ENCODE measurements at regions not wholly inside any gene's neighbourhood (a gene's known extent, or its start where the extent isn't known, plus 50 kb on each side); places are given as distances from the start of the nearest gene placed in this dataset.
"Not testable (repeated sequence)": the region's sequence is repeated elsewhere in the genome, so short reads cannot be mapped to it uniquely, and the experiment has no call there.

GRCh38 chr3:75294124-75294523 lies 370.0 kb upstream of the FRG2C start:
- Mint-ChIP-seq H3K4me1 (peaks cover 5% of the 10 kb centered on the region), H3K4me3 (no peak overlapping the region), H3K27ac (no peak overlapping the region), H3K27me3 (ENCODE audit: low read depth) (no peaks in the 10 kb centered on the region), H3K9me3 (no peaks in the 10 kb centered on the region), H3K36me3 (ENCODE audit: low read depth) (no peaks in the 10 kb centered on the region)
- TF ChIP-seq CTCF (IDR thresholded peaks at IDR 0.05; ENCODE audit: unreplicated experiment in 3 of 3), result peak; percentile 54 to 71 (median 63)

GRCh38 chr3:75295013-75295412 lies 369.1 kb upstream of the FRG2C start:
- Mint-ChIP-seq H3K27me3 (ENCODE audit: low read depth) (no peaks in the 10 kb centered on the region), H3K27ac (no peak overlapping the region), H3K4me1 (peaks cover 5% of the 10 kb centered on the region), H3K9me3 (no peaks in the 10 kb centered on the region), H3K4me3 (no peak overlapping the region), H3K36me3 (ENCODE audit: low read depth) (no peaks in the 10 kb centered on the region)
- no peak for TF ChIP-seq CTCF (IDR thresholded peaks at IDR 0.05; ENCODE audit: unreplicated experiment in 3 of 3)

DNA sequence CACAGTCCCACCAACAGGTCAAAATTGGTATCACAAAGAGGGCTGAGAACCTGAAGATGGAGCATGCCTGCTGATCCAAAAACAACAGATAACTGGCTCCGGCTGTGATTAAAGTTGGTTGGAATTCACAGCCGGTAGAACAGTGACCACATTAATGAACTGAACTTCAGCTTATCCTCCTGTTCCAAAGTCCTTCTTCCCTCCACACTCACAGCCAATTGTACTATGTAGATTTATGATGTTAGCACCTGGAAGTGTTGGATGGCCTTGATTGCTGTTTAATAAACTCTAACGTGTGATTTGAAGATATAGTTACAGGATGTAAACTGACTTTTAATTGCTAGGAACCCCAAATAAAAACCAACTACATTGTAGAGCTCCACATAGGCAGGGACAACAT lies 367.3 kb upstream of the FRG2C start:
- no peaks in the 10 kb centered on the region for H3K36me3 Mint-ChIP-seq (ENCODE audit: low read depth)
- TF ChIP-seq CTCF (IDR thresholded peaks at IDR 0.05; ENCODE audit: unreplicated experiment in 3 of 3), result no peak
- H3K9me3 Mint-ChIP-seq, result no peaks in the 10 kb centered on the region
- H3K4me3 Mint-ChIP-seq, result no peak overlapping the region
- H3K27ac Mint-ChIP-seq, result no peak overlapping the region
- no peaks in the 10 kb centered on the region for H3K27me3 Mint-ChIP-seq (ENCODE audit: low read depth)
- H3K4me1 Mint-ChIP-seq, result peaks cover 5% of the 10 kb centered on the region

DNA sequence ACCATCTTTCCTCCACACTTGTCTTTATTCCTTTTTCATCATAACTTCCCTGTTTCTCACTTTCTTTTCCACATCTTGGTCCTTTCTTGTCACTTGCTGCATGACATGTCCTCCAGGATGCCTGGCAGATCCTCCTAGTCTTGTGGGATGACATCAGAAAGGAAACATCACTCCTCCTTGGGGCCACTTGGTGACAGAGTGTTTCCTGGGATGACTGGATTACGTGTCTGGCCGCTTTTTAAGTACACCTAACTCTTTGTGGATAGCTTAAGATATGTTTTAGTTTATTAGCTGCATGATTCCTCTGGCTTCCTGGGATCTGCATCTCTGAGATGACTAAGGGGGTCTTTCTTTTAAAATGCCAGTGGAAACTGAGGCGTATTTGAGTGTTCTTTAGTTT lies 363.5 kb upstream of the FRG2C start:
- H3K36me3 Mint-ChIP-seq (ENCODE audit: low read depth), result no peaks in the 10 kb centered on the region
- H3K27ac Mint-ChIP-seq, result no peak overlapping the region
- no peaks in the 10 kb centered on the region for H3K9me3 Mint-ChIP-seq
- no peak for TF ChIP-seq CTCF (IDR thresholded peaks at IDR 0.05; ENCODE audit: unreplicated experiment in 3 of 3)
- H3K4me1 Mint-ChIP-seq, result no peaks in the 10 kb centered on the region
- no peak overlapping the region for H3K4me3 Mint-ChIP-seq
- no peaks in the 10 kb centered on the region for H3K27me3 Mint-ChIP-seq (ENCODE audit: low read depth)

DNA sequence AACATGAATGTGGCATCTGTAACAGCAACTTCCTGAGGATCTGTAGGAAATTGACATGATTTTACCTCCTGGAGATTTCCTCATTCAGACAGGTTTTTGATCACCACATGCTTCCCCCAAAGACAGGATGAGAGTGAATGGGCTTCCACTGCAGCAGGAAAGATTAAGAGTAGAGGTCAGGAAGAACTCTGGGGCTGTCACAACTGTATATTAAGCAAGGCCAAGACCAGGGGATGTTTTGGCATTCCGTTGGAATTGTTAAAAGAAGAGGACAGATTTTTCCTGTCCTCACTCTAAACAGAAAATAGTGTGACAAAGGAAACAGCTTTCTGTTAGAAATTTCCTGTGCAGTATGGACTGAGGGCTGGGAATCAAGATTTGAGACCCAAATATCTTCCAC lies 363.1 kb upstream of the FRG2C start:
- not testable (repeated sequence) for H3K4me1 Mint-ChIP-seq; H3K9me3 Mint-ChIP-seq; H3K4me3 Mint-ChIP-seq; H3K36me3 Mint-ChIP-seq (ENCODE audit: low read depth); H3K27me3 Mint-ChIP-seq (ENCODE audit: low read depth); H3K27ac Mint-ChIP-seq

DNA sequence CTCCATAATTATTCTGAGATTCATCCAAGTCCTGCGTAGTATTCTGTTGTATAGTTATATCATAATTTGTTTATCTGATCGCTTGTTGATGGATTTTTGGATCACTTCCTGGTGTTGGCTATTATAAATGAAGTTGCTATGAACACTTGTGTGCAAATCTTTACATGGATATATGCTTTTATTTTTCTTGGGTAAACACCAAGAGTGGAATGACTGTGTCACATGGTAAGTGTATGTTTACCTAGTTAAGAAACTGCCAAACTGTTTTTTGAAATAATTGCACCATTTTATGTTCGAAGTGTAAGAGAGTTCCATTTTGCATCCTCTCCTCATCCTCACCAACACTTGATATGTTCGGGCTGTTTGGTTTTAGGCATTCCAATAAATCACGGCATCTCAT lies 360.4 kb upstream of the FRG2C start:
- Mint-ChIP-seq H3K4me1 (no peaks in the 10 kb centered on the region), H3K9me3 (no peaks in the 10 kb centered on the region), H3K27me3 (ENCODE audit: low read depth) (no peaks in the 10 kb centered on the region), H3K4me3 (no peak overlapping the region), H3K36me3 (ENCODE audit: low read depth) (no peaks in the 10 kb centered on the region), H3K27ac (peak overlapping the region in 2 of 3 experiments; percentile 56 to 58)
- TF ChIP-seq CTCF (IDR thresholded peaks at IDR 0.05; ENCODE audit: unreplicated experiment in 3 of 3), result no peak

- Mint-ChIP-seq H3K27me3 (ENCODE audit: low read depth) (peaks cover 3% of the 10 kb centered on the region), H3K4me3 (no peak overlapping the region), H3K9me3 (no peaks in the 10 kb centered on the region), H3K4me1 (no peaks in the 10 kb centered on the region), H3K36me3 (ENCODE audit: low read depth) (no peaks in the 10 kb centered on the region), H3K27ac (no peak overlapping the region)
- no peak for TF ChIP-seq CTCF (IDR thresholded peaks at IDR 0.05; ENCODE audit: unreplicated experiment in 3 of 3)
Observed at GRCh38 chr3:75305901-75306300, 358.2 kb upstream of the FRG2C start.

DNA sequence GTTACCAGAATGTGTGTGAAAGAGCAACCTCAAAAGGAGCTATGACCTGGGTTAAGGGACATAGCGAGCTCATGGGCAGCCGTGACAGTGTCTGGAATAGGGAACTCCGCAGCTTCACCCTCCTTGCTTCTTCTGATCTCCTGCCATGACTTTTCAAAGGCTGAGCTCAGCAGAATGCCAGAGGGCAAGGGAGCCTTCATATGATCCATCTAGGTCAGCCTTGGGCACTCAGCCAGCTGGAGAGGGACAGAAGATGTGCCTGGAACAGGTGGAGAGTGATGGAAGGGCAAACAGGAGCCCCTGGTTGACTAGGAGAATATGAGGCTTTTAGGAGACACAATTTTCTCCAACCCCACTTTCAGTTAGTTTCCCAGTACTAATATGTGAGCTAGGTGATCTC lies 352.8 kb upstream of the FRG2C start:
- H3K9me3 Mint-ChIP-seq; H3K27ac Mint-ChIP-seq; H3K4me1 Mint-ChIP-seq; H3K36me3 Mint-ChIP-seq (ENCODE audit: low read depth); H3K4me3 Mint-ChIP-seq: not testable (repeated sequence)
- peaks cover 10% of the 10 kb centered on the region for H3K27me3 Mint-ChIP-seq (ENCODE audit: low read depth)

GRCh38 chr3:75312469-75312868 lies 351.7 kb upstream of the FRG2C start:
- H3K4me1 Mint-ChIP-seq; H3K27ac Mint-ChIP-seq; H3K9me3 Mint-ChIP-seq; H3K36me3 Mint-ChIP-seq (ENCODE audit: low read depth); H3K4me3 Mint-ChIP-seq: not testable (repeated sequence)
- H3K27me3 Mint-ChIP-seq (ENCODE audit: low read depth), result peaks cover 10% of the 10 kb centered on the region
